ENCODE measurements at regions not wholly inside any gene's neighbourhood (a gene's known extent, or its start where the extent isn't known, plus 50 kb on each side); places are given as distances from the start of the nearest gene placed in this dataset.
A peak's percentile ranks its signal among the peaks of the same experiment; 100 is the strongest.

DNA sequence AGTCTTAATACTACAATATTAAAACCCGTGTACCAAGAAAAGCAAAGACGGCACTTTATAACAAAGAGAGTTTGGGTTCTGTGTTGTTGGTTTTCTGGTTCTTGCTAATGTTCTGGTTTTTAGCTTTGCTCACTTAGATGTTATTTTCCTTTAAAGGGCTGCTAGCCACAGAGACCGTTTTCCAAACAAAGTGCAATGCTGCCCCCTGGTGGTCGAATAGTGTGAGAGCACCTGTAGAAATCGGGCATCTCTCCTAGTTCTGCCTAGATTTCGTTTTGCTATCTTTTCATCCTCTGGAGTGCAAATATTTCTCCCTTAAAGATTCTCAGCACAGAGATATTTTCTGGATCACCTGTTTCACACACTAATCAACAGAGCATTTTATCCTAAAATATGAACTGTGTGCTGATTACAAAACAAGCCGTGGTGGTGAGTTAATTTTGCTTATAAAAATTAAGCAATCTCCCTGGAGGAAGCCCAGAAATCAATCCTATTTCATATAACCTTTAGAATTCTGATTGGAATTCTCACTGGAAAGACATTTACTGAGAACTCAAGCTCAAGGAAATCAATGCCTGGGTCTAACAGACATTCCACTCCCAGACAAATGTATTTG lies 334.5 kb upstream of the NOCT start:
- DNase-seq (ENCODE audit: low read depth), result peak; percentile 71
- H3K4me3 ChIP-seq (ENCODE audit: low read length), result no peak overlapping the region
- TF ChIP-seq, protein P1, sequence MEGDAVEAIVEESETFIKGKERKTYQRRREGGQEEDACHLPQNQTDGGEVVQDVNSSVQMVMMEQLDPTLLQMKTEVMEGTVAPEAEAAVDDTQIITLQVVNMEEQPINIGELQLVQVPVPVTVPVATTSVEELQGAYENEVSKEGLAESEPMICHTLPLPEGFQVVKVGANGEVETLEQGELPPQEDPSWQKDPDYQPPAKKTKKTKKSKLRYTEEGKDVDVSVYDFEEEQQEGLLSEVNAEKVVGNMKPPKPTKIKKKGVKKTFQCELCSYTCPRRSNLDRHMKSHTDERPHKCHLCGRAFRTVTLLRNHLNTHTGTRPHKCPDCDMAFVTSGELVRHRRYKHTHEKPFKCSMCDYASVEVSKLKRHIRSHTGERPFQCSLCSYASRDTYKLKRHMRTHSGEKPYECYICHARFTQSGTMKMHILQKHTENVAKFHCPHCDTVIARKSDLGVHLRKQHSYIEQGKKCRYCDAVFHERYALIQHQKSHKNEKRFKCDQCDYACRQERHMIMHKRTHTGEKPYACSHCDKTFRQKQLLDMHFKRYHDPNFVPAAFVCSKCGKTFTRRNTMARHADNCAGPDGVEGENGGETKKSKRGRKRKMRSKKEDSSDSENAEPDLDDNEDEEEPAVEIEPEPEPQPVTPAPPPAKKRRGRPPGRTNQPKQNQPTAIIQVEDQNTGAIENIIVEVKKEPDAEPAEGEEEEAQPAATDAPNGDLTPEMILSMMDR (conservative IDR thresholded peaks at IDR 0.05; ENCODE audit: low read length), result peak; percentile 87

DNA sequence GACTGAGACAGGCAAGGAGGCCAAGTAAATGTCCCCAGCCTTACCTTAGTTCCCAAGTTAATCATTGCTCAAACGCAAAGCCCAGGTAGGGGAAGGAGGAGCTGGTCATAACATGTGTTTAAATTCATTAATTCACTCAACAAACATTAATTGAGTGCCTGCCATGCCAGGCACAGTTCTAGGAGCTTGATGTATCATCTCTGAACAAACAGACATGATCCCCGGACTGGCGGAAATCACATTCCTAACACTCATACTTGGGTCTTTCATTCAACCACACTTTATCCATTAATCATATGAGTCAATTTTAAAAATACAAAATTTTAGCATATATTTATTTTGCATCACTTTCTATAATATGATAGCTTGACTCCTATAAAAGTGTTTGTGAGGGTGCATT lies 335.3 kb upstream of the NOCT start:
- no peak for DNase-seq (ENCODE audit: low read depth)
- H3K4me3 ChIP-seq (ENCODE audit: low read length), result no peak overlapping the region
- TF ChIP-seq, protein P1 (conservative IDR thresholded peaks at IDR 0.05; ENCODE audit: low read length), result no peak

- DNase-seq (ENCODE audit: low read depth), result no peak
- TF ChIP-seq, protein P1 (conservative IDR thresholded peaks at IDR 0.05; ENCODE audit: low read length), result no peak
- H3K4me3 ChIP-seq (ENCODE audit: low read length), result no peak overlapping the region
Observed at GRCh38 chr4:138678985-138679746, 336.4 kb upstream of the NOCT start.

- TF ChIP-seq, protein P1 (conservative IDR thresholded peaks at IDR 0.05; ENCODE audit: low read length), result no peak
- H3K4me3 ChIP-seq (ENCODE audit: low read length), result no peak overlapping the region
- DNase-seq (ENCODE audit: low read depth), result no peak
Observed at GRCh38 chr4:138677748-138678147, 337.8 kb upstream of the NOCT start.

DNA sequence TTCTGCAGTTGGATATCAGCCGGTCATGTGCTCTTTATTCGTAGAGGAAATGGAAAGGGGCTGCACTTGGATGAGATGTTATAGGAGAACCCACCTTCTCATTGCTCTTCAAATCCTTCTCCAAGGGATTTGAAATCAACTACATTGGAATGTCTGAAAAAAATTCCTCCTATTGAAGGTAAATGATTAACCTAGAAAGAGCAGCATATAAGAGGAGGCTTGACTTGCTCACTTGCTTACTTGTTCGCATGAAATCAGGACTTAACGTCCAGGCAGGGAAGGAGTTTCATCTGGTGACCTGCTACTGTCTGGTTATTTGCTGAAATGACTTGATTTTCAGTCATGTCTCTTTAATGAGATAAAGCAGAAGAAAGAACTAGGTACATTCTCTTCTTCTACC lies 338.4 kb upstream of the NOCT start:
- TF ChIP-seq, protein P1 (conservative IDR thresholded peaks at IDR 0.05; ENCODE audit: low read length), result no peak
- no peak for DNase-seq (ENCODE audit: low read depth)
- no peak overlapping the region for H3K4me3 ChIP-seq (ENCODE audit: low read length)

- TF ChIP-seq, protein P1 (conservative IDR thresholded peaks at IDR 0.05; ENCODE audit: low read length), result no peak
- H3K4me3 ChIP-seq (ENCODE audit: low read length), result no peak overlapping the region
- DNase-seq (ENCODE audit: low read depth), result no peak
Observed at GRCh38 chr4:138675685-138676084, 339.9 kb upstream of the NOCT start.

DNA sequence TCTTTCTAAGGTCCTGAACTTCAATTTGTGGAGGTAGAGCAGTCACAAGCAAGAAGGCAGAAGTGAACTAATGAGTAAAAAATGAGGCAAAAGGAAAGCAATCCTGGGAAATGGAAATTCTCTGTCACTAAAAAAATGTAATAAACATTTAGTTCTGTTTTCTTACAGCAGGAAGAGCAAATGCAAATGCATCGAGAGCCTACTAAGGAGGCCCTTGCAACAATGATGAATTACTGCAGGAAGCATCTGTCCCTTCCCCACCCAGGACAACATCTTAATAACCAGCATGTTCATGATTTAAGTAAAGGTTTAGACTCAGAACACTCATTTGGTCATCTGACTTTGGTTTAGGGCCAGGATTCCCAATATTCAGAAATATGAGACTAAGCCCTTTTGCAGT lies 341.4 kb upstream of the NOCT start:
- no peak for DNase-seq (ENCODE audit: low read depth)
- no peak overlapping the region for H3K4me3 ChIP-seq (ENCODE audit: low read length)
- TF ChIP-seq, protein P1 (conservative IDR thresholded peaks at IDR 0.05; ENCODE audit: low read length), result no peak
